ENCODE measurements at regions not wholly inside any gene's neighbourhood (a gene's known extent, or its start where the extent isn't known, plus 50 kb on each side); places are given as distances from the start of the nearest gene placed in this dataset.

- Histone ChIP-seq H3K36me3 (ENCODE audit: control insufficient read depth in 2 of 2, insufficient read depth in 2 of 2, low read length in 1 of 2) (no peaks in the 10 kb centered on the region), H3K9ac (ENCODE audit: control insufficient read depth, insufficient read depth, low read length) (no peak overlapping the region), H3K27me3 (replicated peaks in 1 of 2; ENCODE audit: control insufficient read depth in 2 of 2, insufficient read depth in 2 of 2, low read length in 1 of 2) (no peaks in the 10 kb centered on the region), H2AFZ (ENCODE audit: control insufficient read depth, low read depth, low read length) (no peak overlapping the region), H4K20me1 (ENCODE audit: control insufficient read depth, insufficient read depth) (no peaks in the 10 kb centered on the region), H3K9me3 (replicated peaks; ENCODE audit: control insufficient read depth, insufficient read depth, low read length) (no peaks in the 10 kb centered on the region), H3K4me2 (ENCODE audit: control insufficient read depth, insufficient read depth) (no peak overlapping the region), H3K79me2 (ENCODE audit: control insufficient read depth, insufficient read depth, low read length) (no peaks in the 10 kb centered on the region), H3K27ac (ENCODE audit: control insufficient read depth, insufficient read depth) (no peak overlapping the region), H3K4me1 (ENCODE audit: control insufficient read depth, insufficient read depth, low read length) (no peaks in the 10 kb centered on the region), H3K4me3 (no peak overlapping the region)
- intact Hi-C loops (cut with micrococcal nuclease; ENCODE audit: unreplicated experiment): no loop called here
- TF ChIP-seq USF1 (IDR thresholded peaks at IDR 0.05; ENCODE audit: borderline replicate concordance, extremely low read length, insufficient read depth, low read depth, low read length): no peak
- no peak for TF ChIP-seq SMC3 (IDR thresholded peaks at IDR 0.05; ENCODE audit: borderline replicate concordance, low read length)
- no peak for TF ChIP-seq NR2C2 (IDR thresholded peaks at IDR 0.05; ENCODE audit: borderline replicate concordance, control insufficient read depth, insufficient read length, low read depth)
- no peak for TF ChIP-seq NBN (IDR thresholded peaks at IDR 0.05)
- TF ChIP-seq ZNF274 (IDR thresholded peaks at IDR 0.05; ENCODE audit: insufficient read depth, insufficient read length): no peak
- ChIA-PET POLR2A (no interaction called here), RAD21 (ENCODE audit: unreplicated experiment) (no interaction called here), CTCF (no interaction called here), SMC1A (ENCODE audit: uncharacterized antibody, unreplicated experiment) (no interaction called here)
- no peak for ATAC-seq
- no peak for FAIRE-seq
- no TSS peak for BruUV-seq (replicated peaks)
- in situ Hi-C loops (cut with MboI): no loop called here
- DNase-seq (ENCODE audit: low read depth, low spot score): no peak
- 31% methylated on average over 8 of the region's 10 CpGs for WGBS (ENCODE audit: insufficient coverage, insufficient replicate concordance, low lambda C conversion rate, missing lambda C conversion rate)
Measured at GRCh38 chr11:93074352-93074751, 104.9 kb downstream of the MTNR1B start.

- TF ChIP-seq TCF7 (IDR thresholded peaks at IDR 0.05; ENCODE audit: borderline replicate concordance) (no peak), TCF3 (IDR thresholded peaks at IDR 0.05; ENCODE audit: borderline replicate concordance, insufficient read depth, low read depth, low read length) (no peak)
- H3K79me2 ChIP-seq (ENCODE audit: control insufficient read depth, insufficient read depth, low read length): no peaks in the 10 kb centered on the region
- no peaks in the 10 kb centered on the region for H3K9me3 ChIP-seq (replicated peaks; ENCODE audit: control insufficient read depth, insufficient read depth, low read length)
- WGBS (ENCODE audit: insufficient coverage, insufficient replicate concordance, low lambda C conversion rate, missing lambda C conversion rate): 29% methylated on average over 4 of the region's 4 CpGs
- no peaks in the 10 kb centered on the region for H3K4me1 ChIP-seq (ENCODE audit: control insufficient read depth, insufficient read depth, low read length)
- in situ Hi-C loops (cut with MboI): no loop called here
- SMC1A ChIA-PET (ENCODE audit: uncharacterized antibody, unreplicated experiment): interaction anchor here (0.6 to 0.8 kb wide), 3 partner anchors 11 to 1240 kb away, joined by 3 read pairs; no protein-coding TSS in a partner anchor
- no peak overlapping the region for H3K4me3 ChIP-seq
- RAD21 ChIA-PET (ENCODE audit: unreplicated experiment): no interaction called here
- H2AFZ ChIP-seq (ENCODE audit: control insufficient read depth, low read depth, low read length): no peak overlapping the region
- H3K9ac ChIP-seq (ENCODE audit: control insufficient read depth, insufficient read depth, low read length): no peak overlapping the region
- no peak overlapping the region for H3K4me2 ChIP-seq (ENCODE audit: control insufficient read depth, insufficient read depth)
- no peaks in the 10 kb centered on the region for H3K27me3 ChIP-seq (replicated peaks in 1 of 2; ENCODE audit: control insufficient read depth in 2 of 2, insufficient read depth in 2 of 2, low read length in 1 of 2)
- DNase-seq (ENCODE audit: low read depth, low spot score) (no peak), ATAC-seq (no peak), FAIRE-seq (no peak)
- no peak overlapping the region for H3K27ac ChIP-seq (ENCODE audit: control insufficient read depth, insufficient read depth)
- POLR2A ChIA-PET: no interaction called here
- intact Hi-C loops (cut with micrococcal nuclease; ENCODE audit: unreplicated experiment): no loop called here
- no peaks in the 10 kb centered on the region for H4K20me1 ChIP-seq (ENCODE audit: control insufficient read depth, insufficient read depth)
- CTCF ChIA-PET: interaction anchor here (0.6 kb wide), 1 partner anchor 12 kb away, joined by 3 read pairs; no protein-coding TSS in a partner anchor
- H3K36me3 ChIP-seq (ENCODE audit: control insufficient read depth in 2 of 2, insufficient read depth in 2 of 2, low read length in 1 of 2): no peaks in the 10 kb centered on the region
- no TSS peak for BruUV-seq (replicated peaks)
Measured at GRCh38 chr11:93075782-93076181, 106.3 kb downstream of the MTNR1B start.

All from GM12878 (cell line).